ENCODE measurements at regions not wholly inside any gene's neighbourhood (a gene's known extent, or its start where the extent isn't known, plus 50 kb on each side); places are given as distances from the start of the nearest gene placed in this dataset.
"Not testable (repeated sequence)": the region's sequence is repeated elsewhere in the genome, so short reads cannot be mapped to it uniquely, and the experiment has no call there.

- no peak for DNase-seq
Measured at GRCh38 chr3:159882790-159883779, 105.5 kb upstream of the IL12A start.

- DNase-seq, result peak; percentile 14
Measured at GRCh38 chr3:159884661-159885402, 103.8 kb upstream of the IL12A start.

GRCh38 chr3:159886050-159886449 lies 102.6 kb upstream of the IL12A start:
- no peak for DNase-seq

GRCh38 chr3:159886530-159886929 lies 102.1 kb upstream of the IL12A start:
- DNase-seq, result not testable (repeated sequence)

- DNase-seq, result no peak
Measured at GRCh38 chr3:159887168-159887567, 101.5 kb upstream of the IL12A start.

- DNase-seq, result no peak
Measured at GRCh38 chr3:159887911-159888310, 100.7 kb upstream of the IL12A start.

- no peak for DNase-seq
Measured at GRCh38 chr3:159892171-159892795, 96.4 kb upstream of the IL12A start.

GRCh38 chr3:159892801-159893200 lies 95.8 kb upstream of the IL12A start:
- DNase-seq, result no peak

GRCh38 chr3:159894386-159894785 lies 94.2 kb upstream of the IL12A start:
- no peak for DNase-seq

- DNase-seq, result no peak
Measured at GRCh38 chr3:159895430-159895829, 93.2 kb upstream of the IL12A start.

GRCh38 chr3:159896543-159896942 lies 92.1 kb upstream of the IL12A start:
- no peak for DNase-seq

- no peak for DNase-seq
Measured at GRCh38 chr3:159897331-159898075, 91.1 kb upstream of the IL12A start.

GRCh38 chr3:159898147-159898546 lies 90.5 kb upstream of the IL12A start:
- no peak for DNase-seq

- DNase-seq, result no peak
Measured at GRCh38 chr3:159899166-159899565, 89.5 kb upstream of the IL12A start.

- no peak for DNase-seq
Measured at GRCh38 chr3:159902546-159903314, 85.9 kb upstream of the IL12A start.

- no peak for DNase-seq
Measured at GRCh38 chr3:159904455-159904854, 84.2 kb upstream of the IL12A start.

- DNase-seq, result no peak
Measured at GRCh38 chr3:159904911-159905310, 83.7 kb upstream of the IL12A start.

- no peak for DNase-seq
Measured at GRCh38 chr3:159907828-159908227, 80.8 kb upstream of the IL12A start.

GRCh38 chr3:159910991-159911663 lies 77.5 kb upstream of the IL12A start:
- DNase-seq, result no peak

GRCh38 chr3:159911664-159912037 lies 77.0 kb upstream of the IL12A start:
- DNase-seq, result no peak

Measured in skin of body (tissue), 1 donor.